Spinal cord (tissue), 9 donors: ENCODE measurements at regions not wholly inside any gene's neighbourhood (a gene's known extent, or its start where the extent isn't known, plus 50 kb on each side); places are given as distances from the start of the nearest gene placed in this dataset.

Source experiments
- DNase-seq, 6 donors: peaks; one replicate each; pipeline versions ENCODE4 v3.0.0 to v3.0.0-alpha.2; 2013 to 2015; ENCODE audit warnings: low spot score in 6 of 6, low read depth in 4 of 6
- H3K27ac ChIP-seq: one replicate; pipeline ENCODE4 v1.5.1; 2013; ENCODE audit warnings: low read depth, low read length, control low read depth
- H3K27me3 ChIP-seq: one replicate; pipeline ENCODE4 v1.6.1; 2013; ENCODE audit warnings: low read length; ENCODE audit not compliant: control insufficient read depth, insufficient read depth
- H3K36me3 ChIP-seq: one replicate; pipeline ENCODE4 v1.6.1; 2013; ENCODE audit warnings: low read length; ENCODE audit not compliant: control insufficient read depth, insufficient read depth
- H3K4me1 ChIP-seq: one replicate; pipeline ENCODE4 v1.6.1; 2013; ENCODE audit warnings: low read length; ENCODE audit not compliant: control insufficient read depth, insufficient read depth
- H3K4me3 ChIP-seq: one replicate; pipeline ENCODE4 v1.5.1; 2013; ENCODE audit warnings: low read depth, low read length, control low read depth
- H3K9me3 ChIP-seq: one replicate; pipeline ENCODE4 v1.6.1; 2013; ENCODE audit warnings: low read length; ENCODE audit not compliant: control insufficient read depth, insufficient read depth
- WGBS: methylation state at CpG from one replicate; pipeline ENCODE4 v1.1.5; 2013; ENCODE audit warnings: missing lambda C conversion rate; ENCODE audit not compliant: insufficient coverage; 5-methylcytosine and 5-hydroxymethylcytosine counted together
- donor health status: healthy.

GRCh38 chr20:57990396-57990987 is 238.0 kb downstream of the ANKRD60 start:
- Histone ChIP-seq H3K27ac (no peak overlapping the region), H3K4me1 (peaks cover 14% of the 10 kb centered on the region), H3K9me3 (no peaks in the 10 kb centered on the region), H3K27me3 (no peaks in the 10 kb centered on the region), H3K4me3 (no peak overlapping the region), H3K36me3 (no peaks in the 10 kb centered on the region)
- DNase-seq = peak in 1 of 6 donors; percentile 43
- WGBS = 49% methylated on average over 3 of the region's 8 CpGs

- WGBS = 69% methylated on average over 9 of the region's 9 CpGs
- H3K27ac ChIP-seq = no peak overlapping the region
- no peak overlapping the region for H3K4me3 ChIP-seq
- no peaks in the 10 kb centered on the region for H3K27me3 ChIP-seq
- no peaks in the 10 kb centered on the region for H3K36me3 ChIP-seq
- H3K9me3 ChIP-seq = no peaks in the 10 kb centered on the region
- peaks cover 9% of the 10 kb centered on the region for H3K4me1 ChIP-seq
- no peak for DNase-seq
Measured at GRCh38 chr20:57988828-57989227, 239.6 kb downstream of the ANKRD60 start.

DNA sequence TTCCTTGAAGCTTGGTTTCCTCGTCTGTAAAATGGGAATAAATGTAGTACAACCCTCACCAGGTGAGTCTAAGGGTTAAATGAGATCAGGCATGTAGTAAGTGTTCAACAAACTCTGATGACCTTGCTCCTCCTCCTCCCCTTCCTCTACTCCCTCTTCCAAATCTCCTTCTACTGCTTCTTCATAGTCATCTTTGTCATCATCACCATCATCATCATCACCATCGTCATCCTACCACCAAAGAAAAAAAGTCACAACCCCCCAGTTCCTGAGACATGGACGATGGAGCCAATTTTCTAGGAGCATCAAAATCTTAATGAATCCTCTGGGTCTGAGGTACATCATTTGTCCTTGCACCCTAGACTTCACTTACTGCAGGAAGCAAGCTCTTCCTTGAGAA is 240.0 kb downstream of the ANKRD60 start:
- H3K27me3 ChIP-seq = no peaks in the 10 kb centered on the region
- H3K4me3 ChIP-seq = no peak overlapping the region
- no peaks in the 10 kb centered on the region for H3K9me3 ChIP-seq
- DNase-seq = no peak
- H3K36me3 ChIP-seq = no peaks in the 10 kb centered on the region
- WGBS = 97% methylated on average over 2 of the region's 3 CpGs
- H3K27ac ChIP-seq = no peak overlapping the region
- H3K4me1 ChIP-seq = peaks cover 5% of the 10 kb centered on the region

DNA sequence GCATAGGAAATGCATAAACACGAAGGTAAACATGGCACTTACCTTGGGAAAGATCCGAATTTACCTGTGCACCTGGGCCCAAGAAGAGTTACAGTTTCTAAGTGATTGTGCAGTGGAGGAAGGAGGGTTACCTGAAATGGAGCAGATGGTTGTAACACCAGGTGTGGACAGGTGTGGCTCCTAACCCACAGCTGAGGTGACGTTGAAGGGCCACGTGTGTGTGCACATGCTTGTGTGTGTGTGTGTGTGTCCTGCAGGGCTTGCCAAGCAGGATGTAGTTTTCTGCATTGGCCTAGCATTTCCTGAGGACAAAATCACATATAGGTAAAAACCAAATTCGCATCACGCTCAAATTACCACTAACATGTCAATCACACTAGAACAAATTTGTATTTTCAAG is 240.8 kb downstream of the ANKRD60 start:
- Histone ChIP-seq H3K4me3 (no peak overlapping the region), H3K27ac (no peak overlapping the region), H3K27me3 (no peaks in the 10 kb centered on the region), H3K36me3 (no peaks in the 10 kb centered on the region), H3K4me1 (peaks cover 7% of the 10 kb centered on the region), H3K9me3 (no peaks in the 10 kb centered on the region)
- WGBS = 96% methylated on average over 5 of the region's 6 CpGs
- DNase-seq = no peak

- Histone ChIP-seq H3K9me3 (no peaks in the 10 kb centered on the region), H3K4me1 (peaks cover 7% of the 10 kb centered on the region), H3K36me3 (no peaks in the 10 kb centered on the region), H3K4me3 (no peak overlapping the region), H3K27ac (no peak overlapping the region), H3K27me3 (no peaks in the 10 kb centered on the region)
- 54% methylated on average over 6 of the region's 6 CpGs for WGBS
- DNase-seq = no peak
Measured at GRCh38 chr20:57986666-57987065, 241.8 kb downstream of the ANKRD60 start.

DNA sequence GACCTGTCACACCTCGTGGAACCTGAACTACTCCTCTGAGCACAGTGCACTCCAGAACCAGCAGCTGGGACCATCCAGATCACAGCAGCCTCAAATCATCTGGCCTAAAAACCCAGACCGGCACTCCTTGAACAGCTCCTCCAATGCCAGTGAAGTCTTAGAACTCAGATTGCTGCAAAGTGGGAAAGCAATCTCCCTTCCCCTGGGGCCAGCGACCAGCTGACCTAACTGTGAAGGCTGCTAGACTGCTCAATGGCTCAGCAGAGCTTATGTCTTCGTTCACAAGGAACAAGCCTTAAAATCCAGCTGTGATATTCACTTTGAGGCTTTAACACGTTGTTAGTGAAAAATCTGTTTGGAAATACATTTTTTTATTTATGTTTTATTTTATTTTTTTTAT is 243.2 kb downstream of the ANKRD60 start:
- Histone ChIP-seq H3K27me3 (no peaks in the 10 kb centered on the region), H3K4me3 (no peak overlapping the region), H3K4me1 (peaks cover 6% of the 10 kb centered on the region), H3K27ac (no peak overlapping the region), H3K36me3 (no peaks in the 10 kb centered on the region), H3K9me3 (no peaks in the 10 kb centered on the region)
- 54% methylated on average over 2 of the region's 5 CpGs for WGBS
- DNase-seq = peak in 1 of 6 donors; percentile 61

- Histone ChIP-seq H3K36me3 (no peaks in the 10 kb centered on the region), H3K27ac (no peak overlapping the region), H3K27me3 (no peaks in the 10 kb centered on the region), H3K9me3 (no peaks in the 10 kb centered on the region), H3K4me3 (no peak overlapping the region), H3K4me1 (peaks cover 15% of the 10 kb centered on the region)
- WGBS = 79% methylated on average over 9 of the region's 9 CpGs
- DNase-seq = no peak
Measured at GRCh38 chr20:57983082-57983481, 245.4 kb downstream of the ANKRD60 start.

GRCh38 chr20:57980506-57980905 is 247.9 kb downstream of the ANKRD60 start:
- 25% methylated on average over 5 of the region's 8 CpGs for WGBS
- Histone ChIP-seq H3K4me1 (peaks cover 19% of the 10 kb centered on the region), H3K27me3 (no peaks in the 10 kb centered on the region), H3K27ac (no peak overlapping the region), H3K9me3 (no peaks in the 10 kb centered on the region), H3K4me3 (no peak overlapping the region), H3K36me3 (no peaks in the 10 kb centered on the region)
- peak in 1 of 6 donors; percentile 55 for DNase-seq

- peaks cover 20% of the 10 kb centered on the region for H3K4me1 ChIP-seq
- no peak for DNase-seq
- H3K27me3 ChIP-seq = no peaks in the 10 kb centered on the region
- no peaks in the 10 kb centered on the region for H3K36me3 ChIP-seq
- 67% methylated on average over 5 of the region's 7 CpGs for WGBS
- no peak overlapping the region for H3K4me3 ChIP-seq
- H3K27ac ChIP-seq = peak overlapping the region; percentile 22
- H3K9me3 ChIP-seq = no peaks in the 10 kb centered on the region
Measured at GRCh38 chr20:57977569-57977968, 250.9 kb downstream of the ANKRD60 start.

DNA sequence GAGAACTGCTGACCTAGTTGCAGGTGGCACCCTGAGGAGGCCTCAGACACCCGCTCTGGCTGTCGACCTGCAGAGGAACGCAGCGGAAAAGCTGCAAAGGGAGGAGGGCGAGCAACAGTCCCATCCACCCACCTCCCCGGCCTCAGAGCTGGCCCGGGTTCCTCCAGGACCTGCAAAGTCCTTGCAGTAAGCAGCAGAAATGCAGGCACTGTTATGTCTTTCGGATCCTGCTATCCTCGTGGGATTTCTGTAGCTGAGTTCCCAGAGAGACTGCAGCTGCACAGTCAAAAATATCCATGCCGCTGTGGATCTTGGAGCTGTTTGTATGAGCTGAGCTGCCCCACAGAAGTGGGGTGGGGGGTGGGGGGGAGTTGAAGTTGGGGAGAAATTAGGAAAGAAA is 251.3 kb downstream of the ANKRD60 start:
- DNase-seq = peak in 1 of 6 donors; percentile 25
- 78% methylated on average over 9 of the region's 10 CpGs for WGBS
- H3K4me1 ChIP-seq = peaks cover 20% of the 10 kb centered on the region
- H3K27ac ChIP-seq = peak overlapping the region; percentile 25
- H3K36me3 ChIP-seq = no peaks in the 10 kb centered on the region
- H3K4me3 ChIP-seq = no peak overlapping the region
- H3K9me3 ChIP-seq = no peaks in the 10 kb centered on the region
- H3K27me3 ChIP-seq = no peaks in the 10 kb centered on the region
